ENCODE measurements at regions not wholly inside any gene's neighbourhood (a gene's known extent, or its start where the extent isn't known, plus 50 kb on each side); places are given as distances from the start of the nearest gene placed in this dataset.

- TF ChIP-seq EGR1 (IDR thresholded peaks at IDR 0.05) (no peak), FOXM1 (IDR thresholded peaks at IDR 0.05; ENCODE audit: borderline replicate concordance, low read depth) (no peak), USF1 (IDR thresholded peaks at IDR 0.05) (0 out of 2 replicates have a peak, but pooled peaks have one; percentile 22), RAD21 (IDR thresholded peaks at IDR 0.05; ENCODE audit: low read depth) (no peak), CREB1 (IDR thresholded peaks at IDR 0.05; ENCODE audit: low read depth) (no peak), CEBPB (IDR thresholded peaks at IDR 0.05) (no peak), TEAD4 (IDR thresholded peaks at IDR 0.05) (no peak)
- TF ChIP-seq, protein P1, sequence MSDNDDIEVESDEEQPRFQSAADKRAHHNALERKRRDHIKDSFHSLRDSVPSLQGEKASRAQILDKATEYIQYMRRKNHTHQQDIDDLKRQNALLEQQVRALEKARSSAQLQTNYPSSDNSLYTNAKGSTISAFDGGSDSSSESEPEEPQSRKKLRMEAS (IDR thresholded peaks at IDR 0.05), result no peak
Observed at GRCh38 chr4:77510367-77510766, 95.3 kb upstream of the CXCL13 start.

DNA sequence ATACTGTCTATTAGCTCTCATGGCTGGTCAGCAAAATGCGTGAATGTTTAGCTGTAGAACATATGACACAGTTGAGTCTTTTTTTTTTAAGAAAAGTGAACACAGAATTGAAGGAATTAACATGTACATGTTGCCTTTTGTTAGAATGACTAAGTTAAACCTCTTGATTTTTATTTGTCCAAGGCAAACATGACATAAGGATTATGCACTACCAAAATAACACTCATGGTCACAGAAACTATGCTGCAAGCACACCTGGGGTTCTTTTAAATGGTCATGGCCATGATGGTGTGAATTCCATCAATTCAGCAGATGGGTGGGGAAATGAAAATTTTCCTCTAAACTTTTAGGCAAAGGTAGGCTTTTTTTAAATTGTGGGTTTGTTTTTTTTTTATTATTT lies 80.1 kb upstream of the CXCL13 start:
- no peak for TF ChIP-seq ZBTB7A (IDR thresholded peaks at IDR 0.05; ENCODE audit: low read depth)
- no peak for TF ChIP-seq YY1 (IDR thresholded peaks at IDR 0.05; ENCODE audit: low read depth)
- no peak for TF ChIP-seq TCF12 (IDR thresholded peaks at IDR 0.05; ENCODE audit: low read depth)
- no peak for TF ChIP-seq TAF1 (IDR thresholded peaks at IDR 0.05; ENCODE audit: low read depth)
- TF ChIP-seq, protein P1 (IDR thresholded peaks at IDR 0.05), result no peak
- no peak for TF ChIP-seq EP300 (IDR thresholded peaks at IDR 0.05; ENCODE audit: borderline replicate concordance)
- TF ChIP-seq RAD21 (IDR thresholded peaks at IDR 0.05; ENCODE audit: low read depth), result no peak
- TF ChIP-seq CREB1 (IDR thresholded peaks at IDR 0.05; ENCODE audit: low read depth), result no peak
- TF ChIP-seq, protein P2, sequence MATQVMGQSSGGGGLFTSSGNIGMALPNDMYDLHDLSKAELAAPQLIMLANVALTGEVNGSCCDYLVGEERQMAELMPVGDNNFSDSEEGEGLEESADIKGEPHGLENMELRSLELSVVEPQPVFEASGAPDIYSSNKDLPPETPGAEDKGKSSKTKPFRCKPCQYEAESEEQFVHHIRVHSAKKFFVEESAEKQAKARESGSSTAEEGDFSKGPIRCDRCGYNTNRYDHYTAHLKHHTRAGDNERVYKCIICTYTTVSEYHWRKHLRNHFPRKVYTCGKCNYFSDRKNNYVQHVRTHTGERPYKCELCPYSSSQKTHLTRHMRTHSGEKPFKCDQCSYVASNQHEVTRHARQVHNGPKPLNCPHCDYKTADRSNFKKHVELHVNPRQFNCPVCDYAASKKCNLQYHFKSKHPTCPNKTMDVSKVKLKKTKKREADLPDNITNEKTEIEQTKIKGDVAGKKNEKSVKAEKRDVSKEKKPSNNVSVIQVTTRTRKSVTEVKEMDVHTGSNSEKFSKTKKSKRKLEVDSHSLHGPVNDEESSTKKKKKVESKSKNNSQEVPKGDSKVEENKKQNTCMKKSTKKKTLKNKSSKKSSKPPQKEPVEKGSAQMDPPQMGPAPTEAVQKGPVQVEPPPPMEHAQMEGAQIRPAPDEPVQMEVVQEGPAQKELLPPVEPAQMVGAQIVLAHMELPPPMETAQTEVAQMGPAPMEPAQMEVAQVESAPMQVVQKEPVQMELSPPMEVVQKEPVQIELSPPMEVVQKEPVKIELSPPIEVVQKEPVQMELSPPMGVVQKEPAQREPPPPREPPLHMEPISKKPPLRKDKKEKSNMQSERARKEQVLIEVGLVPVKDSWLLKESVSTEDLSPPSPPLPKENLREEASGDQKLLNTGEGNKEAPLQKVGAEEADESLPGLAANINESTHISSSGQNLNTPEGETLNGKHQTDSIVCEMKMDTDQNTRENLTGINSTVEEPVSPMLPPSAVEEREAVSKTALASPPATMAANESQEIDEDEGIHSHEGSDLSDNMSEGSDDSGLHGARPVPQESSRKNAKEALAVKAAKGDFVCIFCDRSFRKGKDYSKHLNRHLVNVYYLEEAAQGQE (IDR thresholded peaks at IDR 0.05; ENCODE audit: low read depth), result no peak
- no peak for TF ChIP-seq EGR1 (IDR thresholded peaks at IDR 0.05)
- no peak for TF ChIP-seq FOXM1 (IDR thresholded peaks at IDR 0.05; ENCODE audit: borderline replicate concordance, low read depth)

- TF ChIP-seq NFIC (IDR thresholded peaks at IDR 0.05), result no peak
- TF ChIP-seq USF1 (IDR thresholded peaks at IDR 0.05), result no peak
- no peak for TF ChIP-seq FOXM1 (IDR thresholded peaks at IDR 0.05; ENCODE audit: borderline replicate concordance, low read depth)
- TF ChIP-seq ZBTB7A (IDR thresholded peaks at IDR 0.05; ENCODE audit: low read depth), result no peak
- no peak for TF ChIP-seq TCF12 (IDR thresholded peaks at IDR 0.05; ENCODE audit: low read depth)
- no peak for TF ChIP-seq CEBPB (IDR thresholded peaks at IDR 0.05)
- no peak for TF ChIP-seq EGR1 (IDR thresholded peaks at IDR 0.05)
- TF ChIP-seq, protein P1 (IDR thresholded peaks at IDR 0.05), result no peak
Observed at GRCh38 chr4:77538144-77538543, 67.5 kb upstream of the CXCL13 start.

- TF ChIP-seq USF1 (IDR thresholded peaks at IDR 0.05) (0 out of 2 replicates have a peak, but pooled peaks have one; percentile 6), EP300 (IDR thresholded peaks at IDR 0.05; ENCODE audit: borderline replicate concordance) (no peak)
- TF ChIP-seq, protein P2 (IDR thresholded peaks at IDR 0.05; ENCODE audit: low read depth), result no peak
Observed at GRCh38 chr4:77538574-77539157, 67.0 kb upstream of the CXCL13 start.
